ENCODE measurements at regions not wholly inside any gene's neighbourhood (a gene's known extent, or its start where the extent isn't known, plus 50 kb on each side); places are given as distances from the start of the nearest gene placed in this dataset.

- no peak overlapping the region for H3K4me3 ChIP-seq
- ChIA-PET CTCF (ENCODE audit: low intra/inter-chr PET ratio) (no interaction called here), POLR2A (no interaction called here)
- no peak overlapping the region for H3K4me2 ChIP-seq (ENCODE audit: insufficient read depth, low read length)
- H3K79me2 ChIP-seq (ENCODE audit: control insufficient read depth, insufficient read depth, low read length), result no peaks in the 10 kb centered on the region
- H3K9me3 ChIP-seq (replicated peaks; ENCODE audit: control insufficient read depth, insufficient read depth, low read depth, low read length), result peaks cover 1% of the 10 kb centered on the region; the same call in 1 of the 2 replicates
- TF ChIP-seq RERE (CRISPR knock-in tag; IDR thresholded peaks at IDR 0.05; ENCODE audit: borderline replicate concordance) (no peak), CBX3 (IDR thresholded peaks at IDR 0.05; ENCODE audit: borderline replicate concordance in 1 of 2, low read length in 2 of 2) (0 out of 3 replicates have a peak, but pooled peaks of 1 of the 2 experiments have one; percentile 27), MITF (IDR thresholded peaks at IDR 0.05) (no peak), SNRNP70 (optimal IDR thresholded peaks at IDR 0.05; ENCODE audit: low read depth, low read length) (no peak), HEY1 (CRISPR knock-in tag; IDR thresholded peaks at IDR 0.05; ENCODE audit: borderline replicate concordance) (no peak), MTA1 (IDR thresholded peaks at IDR 0.05; ENCODE audit: borderline replicate concordance) (no peak), ZNF431 (CRISPR knock-in tag; IDR thresholded peaks at IDR 0.05) (peak; percentile 95)
- H3K27ac ChIP-seq (ENCODE audit: extremely low read depth, low read depth, low read length), result no peak overlapping the region
- H2AFZ ChIP-seq (ENCODE audit: low read depth, low read length), result no peak overlapping the region
- H3K4me1 ChIP-seq (replicated peaks in 1 of 2; ENCODE audit: control insufficient read depth in 2 of 2, insufficient read depth in 2 of 2, low read length in 2 of 2), result no peaks in the 10 kb centered on the region
- H3K36me3 ChIP-seq (ENCODE audit: control insufficient read depth, insufficient read depth, low read length), result no peaks in the 10 kb centered on the region
- H3K9ac ChIP-seq (ENCODE audit: insufficient read depth in 1 of 2, low read depth in 2 of 2, low read length in 2 of 2), result no peak overlapping the region
- FAIRE-seq (no peak), ATAC-seq (no peak), DNase-seq (ENCODE audit: extremely low read depth in 1 of 4, low spot score in 3 of 4) (no peak)
- no peaks in the 10 kb centered on the region for H4K20me1 ChIP-seq (replicated peaks; ENCODE audit: control insufficient read depth, insufficient read depth, low read length)
- no TSS peak for BruUV-seq (replicated peaks)
- no peaks in the 10 kb centered on the region for H3K9me1 ChIP-seq (ENCODE audit: control insufficient read depth, insufficient read depth, low read length)
- no peaks in the 10 kb centered on the region for H3K27me3 ChIP-seq (ENCODE audit: control insufficient read depth in 2 of 2, insufficient read depth in 2 of 2, low read length in 2 of 2)
- 9% methylated on average over 4 of the region's 4 CpGs for WGBS (ENCODE audit: insufficient coverage, low coverage, missing lambda C conversion rate)
- in situ Hi-C loops (cut with MboI) (no loop called here), intact Hi-C loops (cut with micrococcal nuclease) (no loop called here)
Observed at GRCh38 chr1:191327868-191328267, 830.4 kb upstream of the RGS18 start.
